ENCODE measurements at regions not wholly inside any gene's neighbourhood (a gene's known extent, or its start where the extent isn't known, plus 50 kb on each side); places are given as distances from the start of the nearest gene placed in this dataset.

GRCh38 chr2:209094221-209094620 lies 329.6 kb upstream of the MAP2 start:
- TF ChIP-seq CTCF (IDR thresholded peaks at IDR 0.05): no peak
- TF ChIP-seq POLR2A (IDR thresholded peaks at IDR 0.05): no peak

Measured in esophagus squamous epithelium (tissue), 4 donors.